ENCODE measurements at regions not wholly inside any gene's neighbourhood (a gene's known extent, or its start where the extent isn't known, plus 50 kb on each side); places are given as distances from the start of the nearest gene placed in this dataset.
"Not testable (repeated sequence)": the region's sequence is repeated elsewhere in the genome, so short reads cannot be mapped to it uniquely, and the experiment has no call there.

GRCh38 chr4:11811521-11811920, 382.8 kb upstream of the HS3ST1 start:
- not testable (repeated sequence) for TF ChIP-seq CTCF (IDR thresholded peaks at IDR 0.05); MAX (IDR thresholded peaks at IDR 0.05); POLR2A (IDR thresholded peaks at IDR 0.05; ENCODE audit: low read length); RNF2 (IDR thresholded peaks at IDR 0.05; ENCODE audit: borderline replicate concordance, low read depth); SMC3 (IDR thresholded peaks at IDR 0.05); RFX5 (IDR thresholded peaks at IDR 0.05); PBX3 (IDR thresholded peaks at IDR 0.05); HDAC2 (IDR thresholded peaks at IDR 0.05); REST (IDR thresholded peaks at IDR 0.05); KDM1A (IDR thresholded peaks at IDR 0.05; ENCODE audit: low read depth)
